HepG2 (cell line): ENCODE measurements at regions not wholly inside any gene's neighbourhood (a gene's known extent, or its start where the extent isn't known, plus 50 kb on each side); places are given as distances from the start of the nearest gene placed in this dataset.

Experiments used
- ATAC-seq: fragments of 200-7000 bp; cut with Tn5 transposase; 3 replicates; pipeline ENCODE4 v1.9.1; 2020; ENCODE audit warnings: mild to moderate bottlenecking, moderate library complexity
- BruUV-seq: library from RNA; stranded (reverse); fragments of 400-500 nt; replicated peaks from 2 replicates; lab custom pipeline; 2021; lab: Mats Ljungman, UMichigan
- CTCF ChIA-PET: fragments of 300-600 bp; formaldehyde crosslinking; extraction: SDS; loops from one replicate; lab custom pipeline; 2021; ENCODE audit warnings: low total read pairs, inconsistent platforms, low intra/inter-chr PET ratio; lab: Yijun Ruan, JAX
- POLR2A ChIA-PET: fragments of 350-600 bp; sonication (Branson Sonifier 250); formaldehyde crosslinking; loops from one replicate; lab custom pipeline; 2020; ENCODE audit warnings: antibody characterized with exemption, inconsistent platforms; lab: Yijun Ruan, JAX
- DNase-seq: peaks from one replicate; pipeline ENCODE4 v3.0.0-alpha.2; 2015; ENCODE audit warnings: low spot score
- FAIRE-seq: peaks from 3 replicates; lab custom pipeline; 2011; peaks lifted over from hg19 to GRCh38; lab: Jason Lieb, UNC
- H2AFZ ChIP-seq: one replicate; pipeline ENCODE4 v1.6.1; 2011; ENCODE audit warnings: low read length, inconsistent platforms
- H3K27ac ChIP-seq: fragments of 300-600 bp; 3 replicates; pipeline ENCODE4 v1.8.0; 2011; ENCODE audit warnings: mixed run types, mild to moderate bottlenecking, mixed read lengths, low read length, inconsistent platforms; ENCODE audit not compliant: insufficient read depth; ENCODE audit errors: extremely low read length
- H3K27me3 ChIP-seq, 2 experiments: fragments of 200-600 bp in 1 of 2; 2 replicates in 1 of 2; 3 replicates in 1 of 2; pipeline versions ENCODE4 v1.6.0 to v1.8.0; 2011; ENCODE audit warnings: low read length in 2 of 2, mild to moderate bottlenecking in 2 of 2, moderate library complexity in 2 of 2, inconsistent platforms in 1 of 2; ENCODE audit not compliant: insufficient read depth in 2 of 2, control insufficient read depth in 1 of 2
- H3K36me3 ChIP-seq, 2 experiments: fragments of 200-600 bp in 1 of 2; replicated peaks in 1 of 2; 2 replicates in 1 of 2; 3 replicates in 1 of 2; pipeline versions ENCODE4 v1.5.1 to v1.8.0; 2011; ENCODE audit warnings: low read length in 2 of 2, inconsistent platforms in 1 of 2; ENCODE audit not compliant: insufficient read depth in 2 of 2, control insufficient read depth in 1 of 2
- H3K4me1 ChIP-seq: 2 replicates; pipeline ENCODE4 v1.5.1; 2012; ENCODE audit warnings: low read length, inconsistent platforms; ENCODE audit not compliant: insufficient read depth
- H3K4me2 ChIP-seq: 2 replicates; pipeline ENCODE4 v1.6.0; 2011; ENCODE audit warnings: low read depth, low read length, inconsistent platforms
- H3K4me3 ChIP-seq, 3 experiments: fragments of 200-600 bp in 1 of 3; sonication (generic), shearing (Covaris generic) in 1 of 3; replicated peaks in 1 of 3; 2 replicates each; pipeline ENCODE4 v1.5.1; 2011 to 2016; ENCODE audit warnings: low read length in 3 of 3, inconsistent platforms in 2 of 3, low read depth in 2 of 3, mild to moderate bottlenecking in 2 of 3, control low read depth in 1 of 3, mixed read lengths in 1 of 3; ENCODE audit not compliant: insufficient read depth in 1 of 3
- H3K79me2 ChIP-seq: one replicate; pipeline ENCODE4 v1.6.1; 2011; ENCODE audit warnings: low read length, inconsistent platforms; ENCODE audit not compliant: insufficient read depth
- H3K9ac ChIP-seq: 2 replicates; pipeline ENCODE4 v1.6.0; 2011; ENCODE audit warnings: mild to moderate bottlenecking, low read depth, low read length, inconsistent platforms; ENCODE audit not compliant: insufficient read depth
- H3K9me3 ChIP-seq: 2 replicates; pipeline ENCODE4 v1.5.1; 2012; ENCODE audit warnings: mild to moderate bottlenecking, low read length
- H4K20me1 ChIP-seq: 2 replicates; pipeline ENCODE4 v1.6.0; 2011; ENCODE audit warnings: inconsistent platforms, mild to moderate bottlenecking, low read length, moderate library complexity; ENCODE audit not compliant: insufficient read depth
- AHR ChIP-seq: IDR thresholded peaks from 2 replicates; pipeline ENCODE4 v1.6.1; 2018; ENCODE audit warnings: missing genetic modification reagents, missing compliant biosample characterization
- ARNT ChIP-seq: fragments of 450-650 bp; IDR thresholded peaks from 2 replicates; pipeline ENCODE4 v1.6.1; 2017
- CCAR2 ChIP-seq: fragments of 200-400 bp; formaldehyde crosslinking; optimal IDR thresholded peaks from 2 replicates; pipeline ENCODE3; 2018; ENCODE audit warnings: low read depth, mild to moderate bottlenecking, low read length, moderate library complexity
- CHCHD3 ChIP-seq: sonication (generic); formaldehyde crosslinking; IDR thresholded peaks from 2 replicates; pipeline ENCODE4 v1.8.0; 2022; ENCODE audit warnings: mild to moderate bottlenecking, missing genetic modification reagents, moderate library complexity
- GABPA ChIP-seq, 2 experiments: IDR thresholded peaks; 2 replicates each; pipeline ENCODE4 v1.6.1; 2011 to 2016; ENCODE audit warnings: low read depth in 2 of 2, low read length in 1 of 2, missing biosample characterization in 1 of 2, missing genetic modification characterization in 1 of 2
- MIXL1 ChIP-seq: IDR thresholded peaks from 2 replicates; pipeline ENCODE4 v1.6.1; 2016
- SYNCRIP ChIP-seq: fragments of 200-400 bp; formaldehyde crosslinking; IDR thresholded peaks from 2 replicates; pipeline ENCODE4 v1.6.1; 2018; ENCODE audit warnings: mild to moderate bottlenecking, low read depth, low read length; ENCODE audit not compliant: insufficient read depth
- ZFYVE20 ChIP-seq: sonication (generic); formaldehyde crosslinking; IDR thresholded peaks from 2 replicates; pipeline ENCODE4 v1.8.0; 2023; ENCODE audit warnings: low read depth, mild to moderate bottlenecking, moderate library complexity, missing genetic modification reagents, borderline replicate concordance
- ZNF138 ChIP-seq: sonication (generic); formaldehyde crosslinking; IDR thresholded peaks from 2 replicates; pipeline ENCODE4 v1.5.0; 2020; ENCODE audit warnings: mild to moderate bottlenecking, low read depth, missing genetic modification reagents
- ZNF703 ChIP-seq: sonication (generic); formaldehyde crosslinking; IDR thresholded peaks from 2 replicates; pipeline ENCODE4 v1.5.1; 2020; ENCODE audit warnings: missing genetic modification reagents, mild to moderate bottlenecking, moderate library complexity, borderline replicate concordance
- ZNF770 ChIP-seq: sonication (generic); formaldehyde crosslinking; IDR thresholded peaks from 2 replicates; pipeline ENCODE4 v1.5.0; 2020; ENCODE audit warnings: mild to moderate bottlenecking, missing genetic modification reagents
- ZNF792 ChIP-seq: IDR thresholded peaks from 2 replicates; pipeline ENCODE4 v1.6.1; 2016
- ZNF850 ChIP-seq: sonication (generic); formaldehyde crosslinking; conservative IDR thresholded peaks from 2 replicates; pipeline ENCODE4 v1.9.0; 2021; ENCODE audit warnings: mild to moderate bottlenecking, missing genetic modification reagents
- ZSCAN21 ChIP-seq: sonication (generic); formaldehyde crosslinking; IDR thresholded peaks from 2 replicates; pipeline ENCODE4 v1.8.0; 2022; ENCODE audit warnings: mild to moderate bottlenecking, missing genetic modification reagents, moderate library complexity, borderline replicate concordance
- ZSCAN29 ChIP-seq: sonication (generic); formaldehyde crosslinking; conservative IDR thresholded peaks from 2 replicates; pipeline ENCODE4 v1.4.0; 2020; ENCODE audit warnings: mild to moderate bottlenecking, missing genetic modification reagents
- WGBS: methylation state at CpG from one replicate; pipeline ENCODE4 v1.1.6; 2017; ENCODE audit warnings: low lambda C conversion rate; 5-methylcytosine and 5-hydroxymethylcytosine counted together
- in situ Hi-C: cut with HindIII; loops from 2 replicates; pipeline ENCODE4 v1.10.0; 2017; ENCODE audit warnings: low pct_unique_long_range_greater_than_20kb; ENCODE audit not compliant: extremely low pct_ligation_motif_present
- intact Hi-C: fragments of 100-400 bp; cut with micrococcal nuclease; formaldehyde crosslinking; loops from one replicate; pipeline ENCODE4 v1.10.0; 2022; ENCODE audit not compliant: unreplicated experiment
- TF ChIP-seq, protein P1 (sequence below): IDR thresholded peaks from 2 replicates; pipeline ENCODE4 v1.6.1; 2016; ENCODE audit warnings: missing genetic modification reagents, missing compliant biosample characterization
- TF ChIP-seq, protein P2 (sequence below): sonication (generic); formaldehyde crosslinking; IDR thresholded peaks from 2 replicates; pipeline ENCODE4 v1.4.0; 2020; ENCODE audit warnings: missing genetic modification reagents, borderline replicate concordance

DNA sequence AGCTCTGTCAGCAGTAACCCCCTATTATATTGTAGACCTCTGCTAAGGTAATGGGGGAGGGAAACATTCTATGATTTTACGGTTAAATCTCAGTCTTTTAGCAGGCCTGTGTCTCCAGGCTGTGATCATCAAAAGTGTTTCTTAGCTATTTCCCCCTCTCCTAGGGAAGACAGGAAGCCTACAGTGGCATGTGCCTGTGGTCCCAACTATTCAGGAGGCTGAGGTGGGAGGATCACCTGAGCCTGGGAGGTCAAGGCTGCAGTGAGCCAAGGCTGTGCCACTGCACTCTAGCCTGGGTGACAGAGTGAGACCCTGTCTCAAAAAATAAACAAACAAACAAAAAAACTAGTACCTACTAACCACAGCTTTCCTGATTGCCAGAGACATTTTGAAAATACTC, 67.9 kb downstream of the DNAAF9 start:
- no peaks in the 10 kb centered on the region for H3K9me3 ChIP-seq
- intact Hi-C loops, result no loop called here
- in situ Hi-C loops, result no loop called here
- ChIA-PET CTCF (no interaction called here), POLR2A (no interaction called here)
- TF ChIP-seq CCAR2 (no peak), ZNF770 (CRISPR knock-in tag) (peak; percentile 81), GABPA (IDR thresholded peaks at IDR 0.05; ENCODE audit: low read depth, low read length) (no peak), GABPA (CRISPR knock-in tag; IDR thresholded peaks at IDR 0.05; ENCODE audit: low read depth) (0 out of 2 replicates have a peak, but pooled peaks have one; percentile 11), ZNF138 (CRISPR knock-in tag) (no peak)
- no peaks in the 10 kb centered on the region for H3K4me1 ChIP-seq
- no peak overlapping the region for H3K9ac ChIP-seq
- peaks cover 9 to 20% of the 10 kb centered on the region in 2 experiments; a peak in 4 of 5 replicates for H3K36me3 ChIP-seq
- WGBS, result 98% methylated on average over 1 of the region's 1 CpG
- FAIRE-seq (no peak), ATAC-seq (no peak), DNase-seq (no peak)
- H3K4me2 ChIP-seq, result no peak overlapping the region
- H4K20me1 ChIP-seq, result no peaks in the 10 kb centered on the region
- BruUV-seq, result no TSS peak
- no peaks in the 10 kb centered on the region for H3K27me3 ChIP-seq
- no peak overlapping the region for H2AFZ ChIP-seq
- H3K27ac ChIP-seq, result no peak overlapping the region
- H3K4me3 ChIP-seq, result no peak overlapping the region
- H3K79me2 ChIP-seq, result no peaks in the 10 kb centered on the region

DNA sequence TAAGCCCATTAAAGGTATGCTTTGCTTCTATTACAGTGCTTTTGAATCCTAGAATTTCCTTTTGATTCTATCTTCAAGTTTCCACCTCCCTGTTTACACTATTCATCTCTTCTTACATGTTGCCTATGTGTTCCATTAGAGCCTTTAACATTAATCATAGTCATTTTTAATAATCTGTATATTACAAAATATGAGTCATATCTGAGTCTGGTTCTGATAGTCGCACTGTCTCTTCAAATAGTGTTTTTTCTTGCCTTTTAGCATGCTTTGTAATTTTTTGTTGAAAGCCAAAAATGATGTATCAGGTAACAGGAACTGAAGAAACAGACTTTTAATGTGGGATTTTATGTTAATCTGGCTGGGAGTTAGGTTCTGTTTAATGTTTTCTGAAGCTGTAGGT, 68.4 kb downstream of the DNAAF9 start:
- CTCF ChIA-PET, result no interaction called here
- no peak for DNase-seq
- no peaks in the 10 kb centered on the region for H3K79me2 ChIP-seq
- no peak for FAIRE-seq
- ATAC-seq, result no peak
- H4K20me1 ChIP-seq, result no peaks in the 10 kb centered on the region
- 89% methylated on average over 1 of the region's 1 CpG for WGBS
- no peak overlapping the region for H3K4me3 ChIP-seq
- H3K4me1 ChIP-seq, result no peaks in the 10 kb centered on the region
- intact Hi-C loops (no loop called here), in situ Hi-C loops (no loop called here)
- H3K27ac ChIP-seq, result no peak overlapping the region
- no TSS peak for BruUV-seq
- POLR2A ChIA-PET, result no interaction called here
- H3K36me3 ChIP-seq, result peaks cover 9 to 20% of the 10 kb centered on the region in 2 experiments; a peak in 4 of 5 replicates
- H3K4me2 ChIP-seq, result no peak overlapping the region
- no peak overlapping the region for H2AFZ ChIP-seq
- no peak overlapping the region for H3K9ac ChIP-seq
- no peaks in the 10 kb centered on the region for H3K9me3 ChIP-seq
- no peaks in the 10 kb centered on the region for H3K27me3 ChIP-seq
- TF ChIP-seq ZNF792 (CRISPR knock-in tag), result no peak
- no peak for TF ChIP-seq ZNF850 (CRISPR knock-in tag)
- TF ChIP-seq MIXL1 (CRISPR knock-in tag), result no peak
- no peak for TF ChIP-seq ARNT
- TF ChIP-seq, protein P1, sequence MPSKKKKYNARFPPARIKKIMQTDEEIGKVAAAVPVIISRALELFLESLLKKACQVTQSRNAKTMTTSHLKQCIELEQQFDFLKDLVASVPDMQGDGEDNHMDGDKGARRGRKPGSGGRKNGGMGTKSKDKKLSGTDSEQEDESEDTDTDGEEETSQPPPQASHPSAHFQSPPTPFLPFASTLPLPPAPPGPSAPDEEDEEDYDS (CRISPR knock-in tag), result no peak
- TF ChIP-seq CHCHD3 (CRISPR knock-in tag), result no peak
- no peak for TF ChIP-seq ZNF703 (CRISPR knock-in tag)
- TF ChIP-seq, protein P2, sequence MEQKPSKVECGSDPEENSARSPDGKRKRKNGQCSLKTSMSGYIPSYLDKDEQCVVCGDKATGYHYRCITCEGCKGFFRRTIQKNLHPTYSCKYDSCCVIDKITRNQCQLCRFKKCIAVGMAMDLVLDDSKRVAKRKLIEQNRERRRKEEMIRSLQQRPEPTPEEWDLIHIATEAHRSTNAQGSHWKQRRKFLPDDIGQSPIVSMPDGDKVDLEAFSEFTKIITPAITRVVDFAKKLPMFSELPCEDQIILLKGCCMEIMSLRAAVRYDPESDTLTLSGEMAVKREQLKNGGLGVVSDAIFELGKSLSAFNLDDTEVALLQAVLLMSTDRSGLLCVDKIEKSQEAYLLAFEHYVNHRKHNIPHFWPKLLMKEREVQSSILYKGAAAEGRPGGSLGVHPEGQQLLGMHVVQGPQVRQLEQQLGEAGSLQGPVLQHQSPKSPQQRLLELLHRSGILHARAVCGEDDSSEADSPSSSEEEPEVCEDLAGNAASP (CRISPR knock-in tag), result no peak
- TF ChIP-seq SYNCRIP, result no peak
- TF ChIP-seq AHR (CRISPR knock-in tag), result no peak
- TF ChIP-seq ZSCAN29, result no peak
- no peak for TF ChIP-seq ZSCAN21 (CRISPR knock-in tag)
- TF ChIP-seq ZFYVE20 (CRISPR knock-in tag), result no peak
